Upper lobe of left lung (tissue), 6 donors: ENCODE measurements at regions not wholly inside any gene's neighbourhood (a gene's known extent, or its start where the extent isn't known, plus 50 kb on each side); places are given as distances from the start of the nearest gene placed in this dataset.

Experiments
- ATAC-seq, 2 donors: fragments of 200-7000 bp; cut with Tn5 transposase; one replicate each; pipeline ENCODE4 v1.9.1; 2022; ENCODE audit warnings: mild to moderate bottlenecking in 2 of 2, moderate library complexity in 2 of 2; ENCODE audit not compliant: low FRiP score in 2 of 2
- DNase-seq, 2 donors: peaks; one replicate each; pipeline ENCODE4 v3.0.0-alpha.2; 2019 to 2020
- H3K27ac ChIP-seq, 4 donors: fragments of 200-600 bp; sonication (generic); one replicate each; pipeline ENCODE4 v1.5.1; 2016 to 2019
- H3K27me3 ChIP-seq, 4 donors: fragments of 200-600 bp; sonication (generic); one replicate each; pipeline ENCODE4 v1.5.1; 2017 to 2019
- H3K36me3 ChIP-seq, 4 donors: fragments of 200-600 bp; sonication (generic); one replicate each; pipeline ENCODE4 v1.5.1; 2016 to 2019
- H3K4me1 ChIP-seq, 4 donors: fragments of 200-600 bp; sonication (generic); one replicate each; pipeline ENCODE4 v1.5.1; 2018 to 2019
- H3K4me3 ChIP-seq, 4 donors: fragments of 200-600 bp; sonication (generic); one replicate each; pipeline ENCODE4 v1.5.1; 2017 to 2019; ENCODE audit warnings: mild to moderate bottlenecking in 2 of 4, moderate library complexity in 1 of 4
- H3K9me3 ChIP-seq, 4 donors: fragments of 200-600 bp; sonication (generic); one replicate each; pipeline ENCODE4 v1.5.1; 2018 to 2019
- EP300 ChIP-seq, 4 donors: sonication (generic); formaldehyde crosslinking; IDR thresholded peaks; one replicate each; pipeline ENCODE4 v1.5.1; 2017; ENCODE audit warnings: antibody characterized with exemption in 4 of 4, control low read depth in 2 of 4
- POLR2A ChIP-seq, 4 donors: fragments of 450-650 bp; IDR thresholded peaks; one replicate each; pipeline ENCODE4 v1.5.1; 2016 to 2017; ENCODE audit warnings: antibody characterized with exemption in 4 of 4, mild to moderate bottlenecking in 2 of 4
- POLR2AphosphoS5 ChIP-seq, 2 donors: sonication (generic); formaldehyde crosslinking; IDR thresholded peaks; one replicate each; pipeline ENCODE4 v1.5.1; 2017; ENCODE audit warnings: antibody characterized with exemption in 2 of 2
- WGBS, 2 donors: methylation state at CpG; one replicate each; pipeline ENCODE4 v1.1.5; 2017 to 2018; 5-methylcytosine and 5-hydroxymethylcytosine counted together
- TF ChIP-seq, protein P1 (sequence below), 6 experiments: fragments of 450-650 bp in 4 of 6; fragments of 200-600 bp in 2 of 6; sonication (generic) in 2 of 6; IDR thresholded peaks; one replicate each; pipeline ENCODE4 v1.5.1; 2016 to 2019; ENCODE audit warnings: antibody characterized with exemption in 6 of 6
- donor health status: DM: no; HTN: no; CAD: no; lungs with moderate emphysema.
- donor health status: DM: no; HTN: yes; CAD: no; lungs with severe emphysema.

DNA sequence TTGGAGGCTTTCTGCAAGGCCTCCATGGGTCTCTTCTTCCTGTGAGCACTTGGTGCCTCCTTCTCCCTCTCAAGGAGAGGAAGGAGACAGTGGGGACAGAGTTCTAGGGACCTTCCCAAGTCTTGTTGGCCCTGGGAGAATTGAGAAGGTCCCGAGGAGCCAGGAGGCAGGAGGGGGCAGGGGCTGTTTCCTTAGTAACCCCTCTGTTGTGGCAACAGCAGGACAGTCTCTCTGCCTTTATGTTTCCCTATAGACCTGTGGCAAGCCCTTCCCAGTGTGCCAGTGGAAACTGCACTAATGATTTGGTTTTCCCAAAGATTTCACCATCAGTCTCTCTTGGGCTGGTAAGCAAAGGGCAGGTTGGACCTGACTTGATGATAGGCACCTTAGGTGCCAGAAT, 87.8 kb upstream of the GALNT15 start:
- ATAC-seq (no peak), DNase-seq (no peak)
- Histone ChIP-seq H3K27me3 (no peaks in the 10 kb centered on the region), H3K9me3 (peaks cover 0 to 8% (median 3%) of the 10 kb centered on the region in 4 donors), H3K36me3 (no peaks in the 10 kb centered on the region), H3K4me1 (peaks cover 5 to 14% (median 11%) of the 10 kb centered on the region in 4 donors), H3K4me3 (no peak overlapping the region), H3K27ac (no peak overlapping the region)
- TF ChIP-seq POLR2A (IDR thresholded peaks at IDR 0.05) (no peak), EP300 (IDR thresholded peaks at IDR 0.05) (no peak), POLR2AphosphoS5 (IDR thresholded peaks at IDR 0.05) (no peak)
- TF ChIP-seq, protein P1, sequence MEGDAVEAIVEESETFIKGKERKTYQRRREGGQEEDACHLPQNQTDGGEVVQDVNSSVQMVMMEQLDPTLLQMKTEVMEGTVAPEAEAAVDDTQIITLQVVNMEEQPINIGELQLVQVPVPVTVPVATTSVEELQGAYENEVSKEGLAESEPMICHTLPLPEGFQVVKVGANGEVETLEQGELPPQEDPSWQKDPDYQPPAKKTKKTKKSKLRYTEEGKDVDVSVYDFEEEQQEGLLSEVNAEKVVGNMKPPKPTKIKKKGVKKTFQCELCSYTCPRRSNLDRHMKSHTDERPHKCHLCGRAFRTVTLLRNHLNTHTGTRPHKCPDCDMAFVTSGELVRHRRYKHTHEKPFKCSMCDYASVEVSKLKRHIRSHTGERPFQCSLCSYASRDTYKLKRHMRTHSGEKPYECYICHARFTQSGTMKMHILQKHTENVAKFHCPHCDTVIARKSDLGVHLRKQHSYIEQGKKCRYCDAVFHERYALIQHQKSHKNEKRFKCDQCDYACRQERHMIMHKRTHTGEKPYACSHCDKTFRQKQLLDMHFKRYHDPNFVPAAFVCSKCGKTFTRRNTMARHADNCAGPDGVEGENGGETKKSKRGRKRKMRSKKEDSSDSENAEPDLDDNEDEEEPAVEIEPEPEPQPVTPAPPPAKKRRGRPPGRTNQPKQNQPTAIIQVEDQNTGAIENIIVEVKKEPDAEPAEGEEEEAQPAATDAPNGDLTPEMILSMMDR (IDR thresholded peaks at IDR 0.05), result no peak
- WGBS, 2 donors, result 11 to 55% methylated on average over 1 of the region's 1 CpG

DNA sequence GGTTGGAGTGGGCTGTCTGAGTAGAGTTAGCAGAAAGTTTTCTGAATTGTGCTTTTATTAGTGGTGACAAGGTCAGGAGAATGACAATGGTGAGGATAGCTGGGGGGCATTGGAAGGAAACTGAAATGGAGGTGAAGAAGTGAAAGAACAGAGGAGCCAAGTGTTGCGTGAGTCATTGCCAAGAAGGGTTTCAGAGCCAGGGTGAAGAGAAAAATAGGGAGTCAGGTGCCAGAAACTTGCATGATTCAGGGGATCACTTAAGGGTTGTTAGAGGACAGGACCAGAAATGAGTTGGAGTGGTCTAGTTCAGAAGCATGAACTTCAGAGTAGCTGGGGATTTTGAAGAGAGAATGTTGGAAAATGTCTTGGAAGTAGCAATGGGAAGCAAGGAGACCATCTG, 86.0 kb upstream of the GALNT15 start:
- no peak overlapping the region for H3K4me3 ChIP-seq
- no peaks in the 10 kb centered on the region for H3K9me3 ChIP-seq
- 80 to 95% methylated on average over 1 of the region's 1 CpG for WGBS, 2 donors
- TF ChIP-seq, protein P1 (IDR thresholded peaks at IDR 0.05), result no peak
- TF ChIP-seq POLR2A (IDR thresholded peaks at IDR 0.05) (no peak), POLR2AphosphoS5 (IDR thresholded peaks at IDR 0.05) (no peak), EP300 (IDR thresholded peaks at IDR 0.05) (no peak)
- no peaks in the 10 kb centered on the region for H3K36me3 ChIP-seq
- no peak overlapping the region for H3K27ac ChIP-seq
- DNase-seq (no peak), ATAC-seq (no peak)
- H3K27me3 ChIP-seq, result no peaks in the 10 kb centered on the region
- H3K4me1 ChIP-seq, result peaks cover 5 to 14% (median 11%) of the 10 kb centered on the region in 4 donors

DNA sequence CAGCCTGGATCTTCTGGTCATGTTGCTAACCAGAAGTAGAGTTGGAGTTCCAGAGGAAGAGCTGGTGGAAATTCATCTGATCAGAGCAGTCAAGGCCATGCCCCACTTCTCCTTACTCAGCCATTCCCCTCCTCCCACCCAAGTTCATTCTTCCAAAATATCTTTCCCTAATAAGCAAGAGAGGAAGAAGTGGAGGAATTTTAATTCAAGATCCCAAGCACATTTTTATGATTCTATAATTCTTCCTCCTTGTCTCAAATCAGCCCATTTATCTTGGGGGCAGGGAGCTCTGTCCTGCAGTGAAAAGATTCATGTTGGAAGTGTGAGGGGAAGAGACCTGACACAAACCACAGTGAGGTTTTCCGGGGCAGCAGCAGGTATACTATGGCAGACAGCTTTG, 85.0 kb upstream of the GALNT15 start:
- Histone ChIP-seq H3K4me1 (peaks cover 5 to 14% (median 11%) of the 10 kb centered on the region in 4 donors), H3K9me3 (no peaks in the 10 kb centered on the region), H3K4me3 (no peak overlapping the region), H3K27ac (peak overlapping the region in 1 of 4 donors; percentile 10), H3K27me3 (no peaks in the 10 kb centered on the region), H3K36me3 (no peaks in the 10 kb centered on the region)
- WGBS, 2 donors, result 75 to 89% methylated on average over 1 of the region's 1 CpG
- TF ChIP-seq, protein P1 (IDR thresholded peaks at IDR 0.05), result no peak
- TF ChIP-seq POLR2A (IDR thresholded peaks at IDR 0.05), result no peak
- TF ChIP-seq EP300 (IDR thresholded peaks at IDR 0.05), result no peak
- TF ChIP-seq POLR2AphosphoS5 (IDR thresholded peaks at IDR 0.05), result no peak
- DNase-seq (no peak), ATAC-seq (no peak)

DNA sequence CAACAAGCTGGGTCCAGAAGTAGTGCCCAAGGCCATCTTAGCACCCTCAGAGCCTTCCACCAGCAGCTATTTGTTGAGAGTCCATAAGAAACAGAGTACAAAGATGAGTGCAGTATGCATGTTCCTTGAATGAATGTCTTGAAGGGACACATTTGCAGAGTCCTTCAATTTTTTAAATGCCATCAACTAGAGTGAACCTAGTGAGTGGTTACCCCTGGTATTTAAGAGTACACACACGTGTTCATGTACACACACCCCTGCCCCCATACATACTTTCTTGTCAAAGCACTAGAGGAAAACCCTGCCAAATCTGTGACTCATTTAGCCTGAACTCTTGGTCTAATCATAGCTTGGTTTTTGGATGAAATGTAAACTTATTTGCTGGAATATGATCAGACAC, 84.5 kb upstream of the GALNT15 start:
- TF ChIP-seq, protein P1 (IDR thresholded peaks at IDR 0.05), result no peak
- TF ChIP-seq POLR2AphosphoS5 (IDR thresholded peaks at IDR 0.05), result peak in 1 of 2 donors; percentile 14
- no peak for TF ChIP-seq POLR2A (IDR thresholded peaks at IDR 0.05)
- no peak for TF ChIP-seq EP300 (IDR thresholded peaks at IDR 0.05)
- ATAC-seq, result peak; percentile 46 to 55
- 33 to 56% methylated on average over 1 of the region's 1 CpG for WGBS, 2 donors
- Histone ChIP-seq H3K27ac (peak overlapping the region in 1 of 4 donors; percentile 10), H3K4me1 (peaks cover 5 to 14% (median 10%) of the 10 kb centered on the region in 4 donors), H3K27me3 (no peaks in the 10 kb centered on the region), H3K4me3 (no peak overlapping the region), H3K36me3 (no peaks in the 10 kb centered on the region), H3K9me3 (no peaks in the 10 kb centered on the region)
- DNase-seq, result no peak

DNA sequence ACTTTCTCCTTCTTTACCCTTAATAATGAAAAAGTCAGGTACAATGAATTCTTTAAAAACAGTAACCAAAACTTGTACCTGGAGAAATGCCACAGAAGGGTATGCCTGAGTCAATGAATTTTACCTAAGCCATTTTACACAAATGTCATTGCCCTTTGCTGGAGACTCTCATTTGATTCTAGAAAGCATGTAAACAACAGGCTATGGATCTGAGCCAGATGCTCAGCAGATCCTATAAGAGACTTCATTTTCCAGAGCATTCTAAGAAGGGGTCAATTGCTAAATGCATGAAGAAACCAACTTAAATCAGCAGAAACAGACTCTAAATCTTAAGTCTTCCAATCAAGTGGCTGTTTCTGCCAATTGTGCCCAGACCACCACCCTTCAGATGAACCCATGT, 83.8 kb upstream of the GALNT15 start:
- H3K27ac ChIP-seq, result no peak overlapping the region
- H3K36me3 ChIP-seq, result no peaks in the 10 kb centered on the region
- H3K27me3 ChIP-seq, result no peaks in the 10 kb centered on the region
- no peak for DNase-seq
- TF ChIP-seq POLR2AphosphoS5 (IDR thresholded peaks at IDR 0.05) (no peak), EP300 (IDR thresholded peaks at IDR 0.05) (no peak), POLR2A (IDR thresholded peaks at IDR 0.05) (no peak)
- TF ChIP-seq, protein P1 (IDR thresholded peaks at IDR 0.05), result no peak
- no peak overlapping the region for H3K4me3 ChIP-seq
- no peaks in the 10 kb centered on the region for H3K9me3 ChIP-seq
- no peak for ATAC-seq
- H3K4me1 ChIP-seq, result peaks cover 5 to 10% (median 7%) of the 10 kb centered on the region in 4 donors
